ENCODE measurements at regions not wholly inside any gene's neighbourhood (a gene's known extent, or its start where the extent isn't known, plus 50 kb on each side); places are given as distances from the start of the nearest gene placed in this dataset.

- no peak for DNase-seq
- H3K9ac ChIP-seq (ENCODE audit: extremely low read depth, insufficient read length, low read length) = no peak overlapping the region
- H3T11ph ChIP-seq (ENCODE audit: low read length) = no peak overlapping the region
- no peak overlapping the region for H3K18ac ChIP-seq (ENCODE audit: insufficient read length, low read depth, low read length)
- H3K79me1 ChIP-seq (ENCODE audit: insufficient read depth, low read depth, low read length, poor library complexity, severe bottlenecking) = no peaks in the 10 kb centered on the region
- no peak overlapping the region for H3K4ac ChIP-seq (ENCODE audit: low read depth, low read length)
- H3K27ac ChIP-seq (ENCODE audit: insufficient read length, low read depth, low read length) = no peak overlapping the region
- H4K8ac ChIP-seq (replicated peaks; ENCODE audit: insufficient read length, low read depth, low read length) = no peak overlapping the region
- no peak overlapping the region for H2BK120ac ChIP-seq (ENCODE audit: low read depth, low read length, poor library complexity, severe bottlenecking)
- no peak overlapping the region for H3K56ac ChIP-seq (ENCODE audit: insufficient read length, low read depth, low read length)
- no peak overlapping the region for H2AK5ac ChIP-seq (ENCODE audit: insufficient read length, low read length)
- no peak overlapping the region for H4K91ac ChIP-seq (ENCODE audit: insufficient read length, low read depth, low read length)
- H3K23me2 ChIP-seq (ENCODE audit: insufficient read length, low read depth, low read length, poor library complexity, severe bottlenecking) = no peaks in the 10 kb centered on the region
- H3K23ac ChIP-seq (ENCODE audit: insufficient read length, low read depth, low read length) = no peak overlapping the region
- Mint-ChIP-seq H3K9me3 (peaks cover 25 to 26% of the 10 kb centered on the region in 2 experiments), H3K27me3 (ENCODE audit: low read depth) (peaks cover 81% of the 10 kb centered on the region), H3K4me3 (no peak overlapping the region), H3K36me3 (ENCODE audit: insufficient read depth in 1 of 3, low read depth in 3 of 3) (peaks cover 0 to 5% (median 2%) of the 10 kb centered on the region in 3 experiments; a peak in 5 of 7 replicates), H3K27ac (no peak overlapping the region), H3K4me1 (no peaks in the 10 kb centered on the region)
- no peaks in the 10 kb centered on the region for H3K4me1 ChIP-seq (ENCODE audit: insufficient read depth, low read length)
- no peak overlapping the region for H3K14ac ChIP-seq (ENCODE audit: insufficient read depth, low read length)
- H3K27me3 ChIP-seq (ENCODE audit: insufficient read depth, low read length) = peaks cover 19% of the 10 kb centered on the region
- H2BK20ac ChIP-seq (ENCODE audit: low read depth, low read length, poor library complexity, severe bottlenecking) = no peak overlapping the region
- H2BK5ac ChIP-seq (ENCODE audit: insufficient read length, low read length) = no peak overlapping the region
- H4K20me1 ChIP-seq (ENCODE audit: control insufficient read depth, insufficient read depth, insufficient read length) = no peaks in the 10 kb centered on the region
- H2BK12ac ChIP-seq (ENCODE audit: insufficient read length, low read depth, low read length) = no peak overlapping the region
- no peak overlapping the region for H2BK15ac ChIP-seq (ENCODE audit: low read depth, low read length)
- no peak for TF ChIP-seq CTCF (conservative IDR thresholded peaks at IDR 0.05)
- no peak overlapping the region for H2AFZ ChIP-seq (ENCODE audit: low read length)
- no peak overlapping the region for H3K4me2 ChIP-seq (ENCODE audit: insufficient read depth, insufficient read length, low read length)
- no peaks in the 10 kb centered on the region for H3K9me3 ChIP-seq (ENCODE audit: control insufficient read depth, low read depth, low read length)
- no peaks in the 10 kb centered on the region for H3K79me2 ChIP-seq (ENCODE audit: insufficient read depth, low read length)
- H4K5ac ChIP-seq (ENCODE audit: insufficient read length, low read depth, low read length) = no peak overlapping the region
Observed at GRCh38 chr4:19425146-19425545, 826.6 kb upstream of the SLIT2 start.
